ENCODE measurements at regions not wholly inside any gene's neighbourhood (a gene's known extent, or its start where the extent isn't known, plus 50 kb on each side); places are given as distances from the start of the nearest gene placed in this dataset.

DNA sequence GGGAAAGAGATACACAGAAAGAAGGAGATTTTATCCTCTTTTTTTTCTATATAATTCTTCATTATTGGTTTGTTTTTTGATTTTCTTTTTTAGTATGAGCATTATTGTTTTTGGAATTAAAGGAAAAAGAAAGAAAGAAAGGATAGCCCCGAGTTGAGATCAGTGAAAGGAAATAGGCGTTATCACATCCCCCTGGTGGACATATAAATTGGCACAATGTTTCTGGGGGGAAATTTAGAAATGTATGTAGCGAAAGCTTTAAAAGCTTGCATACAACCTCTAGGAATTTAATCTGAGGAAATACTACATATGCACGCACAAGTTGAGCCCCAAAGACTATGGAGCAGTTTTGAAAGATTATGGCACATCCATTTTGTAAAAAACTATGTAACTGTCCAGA lies 226.3 kb upstream of the LDB2 start:
- in situ Hi-C loops (cut with HindIII; ENCODE audit: low sequenced_read_pairs) = loop anchor here (5.0 kb wide), 1 partner anchor 108 kb away; no protein-coding TSS in a partner anchor

DNA sequence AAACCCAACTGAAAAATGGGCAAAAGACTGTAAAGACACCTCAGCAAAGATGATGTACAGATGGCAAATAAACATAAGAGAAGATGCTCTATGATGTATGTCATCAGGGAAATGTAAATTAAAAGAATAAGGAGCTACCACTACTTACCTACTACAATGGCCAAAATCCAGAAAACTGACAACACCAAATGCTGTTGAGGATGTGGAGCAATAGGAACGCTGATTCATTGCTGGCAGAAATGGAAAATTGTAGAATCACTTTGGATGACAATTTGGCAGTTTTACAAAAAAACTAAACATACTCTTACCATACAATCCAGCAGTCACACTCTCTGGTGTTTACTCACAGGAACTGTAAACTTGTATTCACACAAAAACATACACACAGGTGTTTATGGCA lies 222.3 kb upstream of the LDB2 start:
- in situ Hi-C loops (cut with HindIII; ENCODE audit: low sequenced_read_pairs) = no loop called here

DNA sequence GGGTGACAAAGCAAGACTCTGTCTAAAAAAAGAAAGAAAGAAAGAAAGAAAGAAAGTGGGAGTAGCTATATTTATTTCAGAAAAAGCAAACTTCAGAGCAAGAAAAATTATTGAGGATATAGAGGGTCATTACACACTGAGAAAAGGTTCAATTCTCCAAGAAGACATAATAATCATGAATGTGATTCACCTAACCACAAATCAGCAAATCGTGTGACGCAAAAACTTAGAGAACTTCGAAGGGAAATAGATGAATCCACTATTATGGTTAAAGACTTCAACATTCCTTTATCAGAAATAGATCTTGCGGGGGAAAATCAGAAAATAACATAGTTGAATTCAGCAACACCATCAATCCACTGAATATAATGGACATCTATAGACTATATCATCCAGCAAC lies 219.3 kb upstream of the LDB2 start:
- in situ Hi-C loops (cut with HindIII; ENCODE audit: low sequenced_read_pairs) = no loop called here

DNA sequence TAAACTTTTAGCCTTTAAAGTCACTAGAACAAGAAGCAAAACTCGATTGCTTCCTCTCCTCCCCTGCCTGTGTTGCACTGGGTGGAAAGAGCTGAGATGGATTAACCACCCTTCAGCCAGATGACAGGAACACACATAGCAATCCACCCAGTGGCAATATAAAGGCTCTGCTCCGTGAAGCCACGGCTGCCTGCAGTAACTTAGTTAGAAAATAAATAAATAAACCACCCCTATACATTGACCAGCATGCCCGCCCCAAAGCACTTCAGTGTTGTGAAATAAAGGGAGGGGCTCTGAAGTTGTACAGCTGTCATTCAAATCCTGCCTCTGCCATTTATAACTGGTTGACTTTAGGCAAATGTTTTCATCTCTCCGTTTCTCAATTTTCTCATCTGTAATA lies 217.1 kb upstream of the LDB2 start:
- in situ Hi-C loops (cut with HindIII; ENCODE audit: low sequenced_read_pairs) = no loop called here

DNA sequence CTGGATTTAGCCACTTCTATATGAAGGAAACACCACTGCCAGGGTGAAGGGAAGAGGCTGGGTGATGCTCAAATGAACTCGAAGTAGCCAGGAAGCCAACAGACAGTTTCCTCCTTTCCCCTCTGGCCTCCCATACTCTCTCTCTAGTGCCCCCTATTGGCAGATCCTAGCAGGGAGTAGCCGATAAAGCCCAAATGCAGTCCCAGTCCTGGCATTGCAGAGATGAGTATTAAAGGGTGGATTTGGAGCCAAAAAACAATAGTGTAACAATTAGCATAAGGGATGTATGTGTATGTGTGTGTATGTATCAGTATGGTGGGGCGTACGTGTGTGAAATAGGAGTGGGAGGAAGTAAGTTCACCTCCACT lies 213.8 kb upstream of the LDB2 start:
- in situ Hi-C loops (cut with HindIII; ENCODE audit: low sequenced_read_pairs) = no loop called here

DNA sequence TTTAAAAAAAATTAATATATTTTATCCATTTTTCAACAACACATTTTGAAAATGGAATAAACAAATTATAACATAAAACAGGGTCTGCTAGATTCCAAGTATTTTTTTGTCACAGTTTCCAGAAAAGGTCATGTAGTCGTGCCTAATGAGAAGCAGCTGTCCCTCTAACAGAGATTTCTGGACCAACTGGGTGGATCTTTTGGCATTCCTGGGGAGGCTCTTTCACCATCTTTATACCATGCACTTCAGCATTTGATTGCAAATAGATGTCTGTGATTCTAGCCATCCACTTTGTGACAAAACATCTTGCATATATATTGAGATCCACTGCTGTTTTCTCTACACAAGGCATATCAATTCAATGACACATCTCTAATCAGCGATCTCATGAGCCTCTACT lies 210.7 kb upstream of the LDB2 start:
- in situ Hi-C loops (cut with HindIII; ENCODE audit: low sequenced_read_pairs) = no loop called here

DNA sequence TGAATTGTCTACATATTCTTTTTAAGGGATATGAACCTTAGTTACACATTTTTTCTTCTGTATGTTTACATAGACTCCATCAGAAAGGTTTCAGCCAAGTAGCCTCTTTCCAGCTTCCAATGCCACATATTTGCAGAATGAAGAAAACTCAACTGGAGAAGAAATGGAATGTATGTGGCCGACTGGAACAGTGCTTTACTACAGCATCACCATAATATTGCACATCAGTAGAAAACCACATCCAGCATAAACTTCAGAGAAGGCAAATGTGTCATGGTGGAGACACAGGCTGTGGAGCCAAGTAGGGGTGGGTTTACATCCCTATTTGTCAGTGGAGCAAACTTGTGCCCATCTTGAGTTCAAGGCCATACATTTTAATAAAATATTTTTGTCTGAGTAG lies 204.8 kb upstream of the LDB2 start:
- in situ Hi-C loops (cut with HindIII; ENCODE audit: low sequenced_read_pairs) = loop anchor here (5.0 kb wide), 1 partner anchor 64 kb away; no protein-coding TSS in a partner anchor

DNA sequence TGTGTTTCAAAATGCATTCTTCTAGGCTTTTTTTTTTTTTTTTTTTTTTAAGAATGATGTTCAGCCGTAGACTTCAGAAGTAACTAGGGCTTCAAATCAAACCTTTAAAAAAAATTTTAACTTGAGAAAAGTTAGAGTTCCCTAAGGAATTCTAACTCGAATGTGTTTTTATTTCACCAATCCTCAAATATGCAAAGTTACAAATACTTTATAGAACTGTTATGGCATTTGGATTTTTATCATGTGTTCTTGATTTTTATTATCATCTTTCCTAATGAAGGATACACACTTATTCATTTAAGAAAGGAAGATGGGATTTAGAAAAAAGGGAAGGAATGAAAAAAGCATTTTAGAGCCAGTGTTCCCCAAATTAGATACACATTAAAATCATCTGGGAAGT lies 200.6 kb upstream of the LDB2 start:
- in situ Hi-C loops (cut with HindIII; ENCODE audit: low sequenced_read_pairs) = no loop called here

DNA sequence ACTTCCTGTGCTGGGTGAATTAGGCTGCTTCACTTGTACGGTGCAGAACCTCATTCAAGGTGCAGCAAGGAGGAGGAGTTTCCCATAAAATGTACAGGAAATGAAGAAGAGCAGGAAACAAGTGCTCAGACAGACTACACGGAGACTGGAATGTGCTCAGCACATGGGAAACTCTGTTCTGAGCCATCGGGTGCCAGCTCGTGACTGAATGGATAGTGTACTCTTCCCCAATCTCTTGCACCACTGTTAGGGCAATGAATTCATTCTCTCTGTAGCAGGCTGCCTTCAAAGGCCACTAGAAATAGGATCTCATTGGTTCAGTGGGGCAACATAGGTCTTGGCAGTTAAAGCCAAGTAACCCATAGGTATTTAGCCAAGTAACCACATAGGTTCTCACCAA lies 200.0 kb upstream of the LDB2 start:
- in situ Hi-C loops (cut with HindIII; ENCODE audit: low sequenced_read_pairs) = no loop called here

DNA sequence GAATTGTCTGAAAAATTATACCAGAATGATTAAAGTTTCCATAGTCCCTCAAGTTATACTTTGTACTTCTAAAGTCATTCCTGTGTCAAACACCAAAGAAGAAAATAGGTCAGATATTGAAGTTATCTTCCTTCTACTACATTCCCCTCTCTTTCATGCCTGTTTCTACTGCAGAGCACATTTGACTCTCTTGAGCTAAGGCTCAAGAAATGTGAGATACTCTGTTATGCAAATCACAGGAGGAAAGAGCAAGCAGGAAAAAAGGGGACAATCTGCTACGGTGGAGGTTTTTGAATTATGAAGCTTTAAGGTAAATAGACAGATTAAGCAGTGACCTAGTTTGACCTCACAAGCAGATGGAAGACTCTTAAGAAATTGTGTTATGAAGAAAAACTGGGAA lies 198.9 kb upstream of the LDB2 start:
- in situ Hi-C loops (cut with HindIII; ENCODE audit: low sequenced_read_pairs) = no loop called here

DNA sequence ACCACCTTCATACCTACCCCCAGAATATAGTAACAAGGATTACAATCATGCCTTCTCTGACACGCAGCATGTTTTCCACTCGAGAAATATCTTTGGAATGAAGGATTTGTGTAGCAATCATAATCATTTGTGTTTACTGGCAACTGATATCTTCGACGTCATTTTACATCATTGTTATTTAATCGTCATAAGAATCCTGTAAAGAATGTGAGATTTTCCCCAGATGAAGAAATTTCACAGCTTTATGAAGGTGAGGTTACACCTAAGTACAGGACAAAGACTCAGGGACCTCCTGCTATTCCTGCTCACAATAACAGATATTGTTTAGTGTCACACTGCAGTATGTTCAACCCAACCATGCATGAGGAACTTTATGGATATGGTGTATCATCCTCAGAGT lies 198.2 kb upstream of the LDB2 start:
- in situ Hi-C loops (cut with HindIII; ENCODE audit: low sequenced_read_pairs) = no loop called here

DNA sequence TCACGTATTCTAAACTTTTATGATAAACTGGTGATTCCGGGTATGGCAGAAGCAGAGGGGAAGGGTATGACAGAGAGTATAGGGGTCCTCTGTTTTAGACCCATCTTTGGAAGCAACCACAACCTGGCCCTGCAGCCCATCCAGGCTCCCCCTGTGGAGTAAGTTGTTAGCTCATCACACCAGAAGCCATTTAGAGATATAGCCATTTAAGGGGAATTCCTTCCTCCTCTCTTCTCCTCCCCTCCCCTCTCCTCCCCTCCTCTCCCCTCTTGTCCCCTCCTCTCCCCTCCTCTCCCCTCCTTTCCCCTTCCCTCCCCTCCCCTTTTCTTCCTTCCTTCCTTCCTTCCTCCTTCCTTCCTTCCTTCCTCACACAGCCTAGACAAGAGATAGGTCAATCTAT lies 197.3 kb upstream of the LDB2 start:
- in situ Hi-C loops (cut with HindIII; ENCODE audit: low sequenced_read_pairs) = no loop called here

DNA sequence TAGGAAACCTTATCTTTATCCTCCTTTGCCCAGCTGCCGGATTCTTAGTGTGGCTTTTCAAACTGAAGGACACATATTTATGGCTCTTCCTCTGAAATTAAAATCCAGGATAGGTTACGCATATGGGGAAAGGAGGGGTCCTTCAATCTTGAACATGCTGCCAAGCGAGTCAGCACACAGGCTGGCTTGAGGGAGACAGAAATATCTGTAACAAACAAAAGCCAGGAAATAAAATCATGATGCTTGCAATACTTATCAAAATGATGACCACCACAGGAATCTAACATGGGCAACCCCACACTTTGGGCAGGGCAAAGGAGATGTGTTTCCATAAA lies 196.4 kb upstream of the LDB2 start:
- in situ Hi-C loops (cut with HindIII; ENCODE audit: low sequenced_read_pairs) = no loop called here

DNA sequence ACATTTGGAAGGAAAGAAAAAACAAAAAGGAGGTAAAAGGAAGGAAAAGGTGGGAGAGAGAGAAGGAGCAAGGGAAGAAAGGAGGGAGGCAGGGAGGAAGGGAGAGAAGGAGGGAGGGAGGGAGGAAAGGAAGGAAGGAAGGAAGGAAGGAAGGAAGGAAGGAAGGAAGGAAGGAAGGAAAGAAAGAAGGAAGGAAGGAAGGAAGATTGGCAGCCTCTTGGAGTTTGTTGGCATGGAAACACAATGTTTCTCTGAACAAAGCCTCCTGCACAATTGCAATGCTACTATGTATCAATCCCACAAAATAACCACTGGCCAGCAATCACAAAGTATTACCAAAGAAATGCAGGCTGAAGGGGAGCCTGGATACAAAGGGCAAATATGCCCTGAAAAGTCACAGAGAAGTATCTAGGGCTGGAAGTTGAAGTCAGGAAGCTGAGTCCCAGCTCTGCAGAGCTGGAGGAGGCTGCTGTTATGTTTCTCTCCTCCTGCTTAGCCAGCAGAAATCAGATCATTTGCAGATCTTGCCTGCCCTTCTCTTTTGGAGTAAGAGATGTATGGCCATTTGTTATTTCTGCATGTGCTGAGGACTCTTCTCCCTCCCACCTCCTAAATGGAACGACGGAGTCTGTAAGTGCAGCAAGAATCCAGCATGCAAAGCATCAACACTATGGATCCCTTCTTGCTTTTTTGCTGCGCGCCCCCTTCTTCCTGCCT lies 195.9 kb upstream of the LDB2 start:
- in situ Hi-C loops (cut with HindIII; ENCODE audit: low sequenced_read_pairs) = no loop called here

DNA sequence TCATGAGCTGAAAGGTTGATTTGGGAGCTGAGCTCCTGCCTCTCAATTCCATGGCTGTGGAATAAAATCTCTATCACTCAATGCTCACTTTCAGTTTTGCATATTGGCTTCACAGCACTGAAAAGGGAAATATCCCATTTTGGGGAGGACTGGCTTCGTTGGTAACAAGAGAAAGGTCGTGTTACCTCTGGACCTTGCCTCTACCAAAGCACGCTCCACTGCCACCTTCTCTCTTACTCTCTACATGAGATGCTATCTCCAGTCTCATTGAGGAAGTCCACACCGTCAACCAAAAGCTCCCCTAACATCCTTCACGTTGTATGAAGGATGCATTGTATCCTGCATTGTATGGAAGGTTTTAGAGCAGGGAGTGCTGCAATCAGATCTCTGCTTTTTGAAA lies 195.0 kb upstream of the LDB2 start:
- in situ Hi-C loops (cut with HindIII; ENCODE audit: low sequenced_read_pairs) = no loop called here

DNA sequence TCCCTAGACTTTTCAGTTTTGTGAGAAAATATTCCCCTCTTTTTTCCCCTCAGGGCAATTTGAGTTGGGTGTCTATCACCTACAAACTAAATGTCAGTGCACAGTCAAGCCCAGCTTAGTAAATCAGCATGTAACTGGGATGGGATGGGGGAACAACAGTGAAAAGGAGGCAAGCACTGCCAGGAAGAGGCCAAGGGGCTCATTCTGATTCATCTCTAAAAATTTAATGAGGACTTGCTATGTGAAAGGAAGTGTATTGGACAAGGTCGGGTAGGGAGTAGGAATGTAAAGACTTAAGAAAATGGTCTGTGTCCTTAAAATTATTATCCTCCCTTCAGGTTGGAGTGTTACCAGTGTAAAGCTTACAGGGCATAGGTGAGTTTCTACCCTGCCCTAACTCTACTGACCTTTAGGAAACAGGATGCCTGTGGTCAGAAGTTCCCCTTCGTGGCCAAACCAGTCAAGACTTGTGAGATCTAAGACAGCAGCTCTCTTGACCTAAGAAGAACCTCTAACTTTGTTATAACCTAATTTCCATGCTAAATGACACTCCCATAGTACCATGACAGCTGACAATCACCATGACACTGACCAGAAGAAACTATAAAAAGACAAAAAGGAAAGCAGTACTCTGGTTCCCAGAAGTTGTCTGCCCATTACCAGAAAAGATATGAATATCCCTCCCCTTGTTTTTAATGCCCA lies 194.4 kb upstream of the LDB2 start:
- in situ Hi-C loops (cut with HindIII; ENCODE audit: low sequenced_read_pairs) = no loop called here

DNA sequence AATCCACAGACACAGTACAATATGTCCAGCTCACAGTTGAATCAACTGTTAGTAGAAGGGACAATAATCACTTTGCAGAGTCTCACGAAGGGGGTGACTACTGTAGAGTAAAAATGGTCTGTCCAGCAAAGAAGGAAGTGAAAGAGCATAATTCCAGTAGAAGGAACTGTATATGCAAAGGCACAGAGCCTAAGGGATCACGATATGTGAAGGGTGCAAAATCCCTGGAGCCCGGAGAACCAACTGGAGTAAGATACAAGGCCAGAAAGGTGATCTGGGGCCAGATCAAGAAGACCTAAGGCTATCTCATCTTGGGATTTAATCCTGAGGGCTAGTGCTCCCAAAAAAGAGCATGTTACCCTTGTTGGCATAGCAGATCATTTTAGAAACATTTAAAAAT lies 192.7 kb upstream of the LDB2 start:
- in situ Hi-C loops (cut with HindIII; ENCODE audit: low sequenced_read_pairs) = no loop called here

DNA sequence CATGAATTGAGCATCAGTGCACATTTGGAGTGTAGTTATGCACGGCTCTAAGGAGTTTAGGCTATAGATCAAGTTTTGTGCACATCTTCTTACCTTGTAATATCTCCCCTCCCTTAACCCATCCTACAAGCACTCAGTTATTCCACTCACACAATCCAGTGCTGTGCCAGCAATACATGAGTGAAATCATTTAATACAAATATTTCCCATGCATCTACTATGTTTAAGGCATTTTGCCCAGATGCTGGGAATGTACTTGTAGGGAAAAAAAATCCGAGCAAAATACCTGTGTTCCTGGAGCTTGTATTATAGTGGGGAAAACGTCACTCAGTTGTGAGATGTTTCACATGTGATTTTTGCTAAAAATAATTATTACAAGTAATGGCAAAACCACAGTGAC lies 191.6 kb upstream of the LDB2 start:
- in situ Hi-C loops (cut with HindIII; ENCODE audit: low sequenced_read_pairs) = no loop called here

DNA sequence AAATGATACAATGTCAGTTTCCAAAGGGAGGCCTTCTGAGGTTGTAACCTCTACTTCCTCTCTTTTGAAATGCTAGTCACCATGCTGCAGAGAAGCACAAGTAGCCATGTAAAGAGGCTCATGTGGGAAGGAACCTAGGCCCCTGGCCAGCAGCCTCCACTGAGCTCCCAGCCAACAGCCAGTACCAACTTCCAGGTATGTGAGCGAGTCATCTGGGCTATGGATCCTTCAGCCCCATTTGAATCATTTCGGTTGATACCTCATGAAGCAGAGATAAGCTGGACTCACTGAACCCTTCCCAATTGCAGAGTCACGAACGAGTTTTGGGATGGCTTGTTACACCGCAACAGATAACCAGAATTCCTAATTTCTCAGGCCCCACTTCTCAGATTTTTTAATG lies 187.0 kb upstream of the LDB2 start:
- in situ Hi-C loops (cut with HindIII; ENCODE audit: low sequenced_read_pairs) = no loop called here

DNA sequence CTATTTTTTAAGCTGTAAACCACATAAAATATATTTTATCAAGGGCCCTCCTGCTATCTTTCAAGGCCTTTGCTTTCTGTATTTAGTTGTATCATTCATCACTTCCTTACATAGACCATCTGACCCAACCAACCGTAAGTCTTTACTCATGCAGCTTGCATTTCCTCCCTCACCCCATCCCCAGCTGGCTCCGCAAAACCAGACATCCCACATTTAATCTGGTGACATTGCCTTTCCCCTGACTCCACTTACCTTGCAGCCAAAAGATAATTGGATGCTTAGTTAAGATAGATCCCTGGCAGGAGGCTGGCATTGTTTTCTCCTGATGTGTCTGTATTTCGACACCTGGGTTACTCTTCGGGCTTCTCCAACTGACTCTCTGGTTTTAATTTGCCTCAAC lies 183.7 kb upstream of the LDB2 start:
- in situ Hi-C loops (cut with HindIII; ENCODE audit: low sequenced_read_pairs) = no loop called here

DNA sequence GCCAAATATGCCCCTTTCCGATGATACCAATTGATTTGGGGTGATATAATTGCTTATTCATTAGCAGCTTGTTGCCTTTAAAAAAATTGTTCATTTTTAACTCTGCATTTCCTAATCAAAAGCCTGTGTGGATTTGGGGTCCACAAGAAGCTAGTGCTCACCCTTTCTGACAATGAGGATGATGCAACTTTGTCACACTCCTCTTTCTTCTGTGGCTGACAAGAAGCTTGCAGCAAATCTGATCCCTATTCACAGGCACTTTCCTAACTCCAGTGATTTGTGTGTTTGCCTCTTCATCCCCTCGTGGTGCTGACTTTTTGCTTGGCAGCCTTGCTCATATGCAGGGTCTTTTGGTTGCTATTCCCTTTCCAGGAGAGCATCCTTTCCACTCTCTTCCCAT lies 182.7 kb upstream of the LDB2 start:
- in situ Hi-C loops (cut with HindIII; ENCODE audit: low sequenced_read_pairs) = no loop called here

DNA sequence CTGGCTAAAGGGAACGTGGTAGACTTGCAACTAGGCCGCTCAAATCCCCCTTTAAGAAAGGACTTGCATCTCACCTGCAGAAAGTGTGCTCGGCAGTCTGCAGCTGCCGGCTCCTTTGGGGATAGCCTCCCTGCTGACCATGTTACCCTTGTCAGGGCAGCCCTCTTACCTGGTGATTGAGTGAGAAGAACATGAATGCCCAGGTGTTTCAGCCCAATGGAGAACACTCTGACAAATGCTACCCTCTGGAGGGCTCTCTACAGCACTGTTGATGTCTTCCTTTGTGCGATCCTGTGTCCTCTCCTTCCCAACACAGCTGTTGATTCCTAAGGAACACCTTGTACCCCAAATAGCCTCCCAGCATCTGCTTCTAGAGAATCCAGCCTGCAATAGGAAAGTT lies 178.7 kb upstream of the LDB2 start:
- in situ Hi-C loops (cut with HindIII; ENCODE audit: low sequenced_read_pairs) = no loop called here

DNA sequence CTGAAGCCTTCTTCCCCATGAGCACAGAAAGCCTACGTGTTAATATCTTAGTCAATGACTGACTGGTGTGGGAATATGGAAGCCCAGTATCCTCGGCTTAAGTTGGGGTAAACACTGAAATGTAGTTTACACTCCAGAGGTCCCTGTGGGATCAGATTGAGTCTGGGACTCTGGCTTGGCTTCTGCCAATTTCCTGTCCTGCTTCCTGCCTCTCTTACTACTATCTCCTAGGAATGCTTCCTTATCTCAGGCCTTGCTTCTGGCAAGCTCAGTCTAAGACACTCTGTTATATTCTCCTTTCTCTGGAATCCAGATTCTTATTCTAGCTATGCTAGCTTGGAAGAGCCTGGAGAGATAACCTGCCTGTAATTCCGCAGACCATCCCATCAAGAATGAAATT lies 174.0 kb upstream of the LDB2 start:
- in situ Hi-C loops (cut with HindIII; ENCODE audit: low sequenced_read_pairs) = no loop called here

All from endothelial cell of hepatic sinusoid (primary cell).